CD8-positive, alpha-beta memory T cell (primary cell): ENCODE measurements at regions not wholly inside any gene's neighbourhood (a gene's known extent, or its start where the extent isn't known, plus 50 kb on each side); places are given as distances from the start of the nearest gene placed in this dataset.

ENCODE experiments used
- CTCF ChIA-PET: fragments of 350-600 bp; sonication (Branson Sonifier 250); formaldehyde crosslinking; loops from one replicate; lab custom pipeline; 2021; ENCODE audit warnings: antibody characterized with exemption; lab: Charles Lee
- POLR2A ChIA-PET: fragments of 350-600 bp; sonication (Branson Sonifier 250); formaldehyde crosslinking; loops from one replicate; lab custom pipeline; 2021; ENCODE audit warnings: antibody characterized with exemption; lab: Charles Lee
- DNase-seq, 5 donors: peaks; one replicate each; pipeline versions ENCODE4 v3.0.0 to v3.0.0-alpha.2; 2020 to 2022; ENCODE audit warnings: mixed read lengths in 1 of 5
- H3K27ac ChIP-seq: one replicate; pipeline ENCODE4 v1.7.0; 2013; ENCODE audit warnings: low read depth, mild to moderate bottlenecking, low read length, moderate library complexity
- H3K27me3 ChIP-seq: 2 replicates; pipeline ENCODE4 v1.7.0; 2013; ENCODE audit warnings: low read length, mild to moderate bottlenecking; ENCODE audit not compliant: insufficient read depth, poor library complexity, severe bottlenecking
- H3K36me3 ChIP-seq: 2 replicates; pipeline ENCODE4 v1.7.0; 2013; ENCODE audit warnings: mild to moderate bottlenecking, low read length, moderate library complexity; ENCODE audit not compliant: insufficient read depth
- H3K4me1 ChIP-seq: 2 replicates; pipeline ENCODE4 v1.7.0; 2013; ENCODE audit warnings: mild to moderate bottlenecking, low read length, moderate library complexity; ENCODE audit not compliant: insufficient read depth
- H3K4me3 ChIP-seq: 2 replicates; pipeline ENCODE4 v1.7.0; 2013; ENCODE audit warnings: mild to moderate bottlenecking, low read length
- H3K9me3 ChIP-seq: 2 replicates; pipeline ENCODE4 v1.7.0; 2013; ENCODE audit warnings: mild to moderate bottlenecking, low read length
- H3K27ac Mint-ChIP-seq, 8 donors: one replicate each; pipeline ENCODE4 v1.8.0; 2020 to 2021; ENCODE audit warnings: mixed read lengths in 8 of 8, mild to moderate bottlenecking in 6 of 8, inconsistent platforms in 3 of 8, moderate library complexity in 3 of 8
- H3K27me3 Mint-ChIP-seq, 2 donors: one replicate each; pipeline ENCODE4 v1.8.0; 2020 to 2021; ENCODE audit warnings: mixed read lengths in 2 of 2, mild to moderate bottlenecking in 1 of 2, moderate library complexity in 1 of 2
- H3K36me3 Mint-ChIP-seq, 3 donors: one replicate each; pipeline ENCODE4 v1.8.0; 2020 to 2021; ENCODE audit warnings: mixed read lengths in 3 of 3, inconsistent platforms in 1 of 3, mild to moderate bottlenecking in 1 of 3
- H3K4me1 Mint-ChIP-seq, 3 donors: one replicate each; pipeline ENCODE4 v1.8.0; 2020 to 2021; ENCODE audit warnings: mixed read lengths in 3 of 3, inconsistent platforms in 1 of 3, mild to moderate bottlenecking in 1 of 3
- H3K4me3 Mint-ChIP-seq, 7 donors: one replicate each; pipeline ENCODE4 v1.8.0; 2020 to 2021; ENCODE audit warnings: mixed read lengths in 7 of 7, mild to moderate bottlenecking in 6 of 7, moderate library complexity in 4 of 7, inconsistent platforms in 2 of 7
- H3K9me3 Mint-ChIP-seq, 5 donors: one replicate each; pipeline ENCODE4 v1.8.0; 2020 to 2022; ENCODE audit warnings: mixed read lengths in 5 of 5, mild to moderate bottlenecking in 3 of 5, moderate library complexity in 2 of 5, inconsistent platforms in 1 of 5

DNA sequence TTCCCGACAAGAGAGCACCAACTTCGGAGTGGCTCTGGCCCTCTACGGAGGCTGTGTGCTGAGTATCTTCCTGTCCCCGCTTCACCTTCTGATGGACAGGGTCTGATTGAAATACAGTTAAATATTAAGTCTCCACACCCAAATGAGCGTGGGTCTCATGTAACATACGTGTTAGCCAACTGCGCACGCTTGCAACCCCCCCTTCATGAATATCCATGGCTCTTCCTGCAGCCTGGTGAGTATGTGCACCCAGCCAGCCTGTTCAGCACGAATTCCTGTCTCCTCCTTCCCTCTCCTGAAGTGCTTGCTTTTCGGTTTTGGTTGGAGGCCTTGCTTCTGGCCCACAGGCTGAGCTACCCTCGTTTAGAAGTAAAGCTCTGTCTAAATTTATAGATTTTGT, 102.9 kb upstream of the FRMD1 start:
- Mint-ChIP-seq H3K4me1 (no peaks in the 10 kb centered on the region), H3K36me3 (no peaks in the 10 kb centered on the region), H3K27ac (no peak overlapping the region), H3K4me3 (no peak overlapping the region), H3K9me3 (peaks cover 0 to 3% (median 0%) of the 10 kb centered on the region in 5 donors), H3K27me3 (peaks cover 8 to 9% of the 10 kb centered on the region in 2 donors)
- Histone ChIP-seq H3K4me1 (no peaks in the 10 kb centered on the region), H3K36me3 (no peaks in the 10 kb centered on the region), H3K9me3 (no peaks in the 10 kb centered on the region), H3K27ac (no peak overlapping the region), H3K27me3 (peaks cover 3% of the 10 kb centered on the region), H3K4me3 (no peak overlapping the region)
- ChIA-PET POLR2A (no interaction called here), CTCF (no interaction called here)
- DNase-seq: no peak

DNA sequence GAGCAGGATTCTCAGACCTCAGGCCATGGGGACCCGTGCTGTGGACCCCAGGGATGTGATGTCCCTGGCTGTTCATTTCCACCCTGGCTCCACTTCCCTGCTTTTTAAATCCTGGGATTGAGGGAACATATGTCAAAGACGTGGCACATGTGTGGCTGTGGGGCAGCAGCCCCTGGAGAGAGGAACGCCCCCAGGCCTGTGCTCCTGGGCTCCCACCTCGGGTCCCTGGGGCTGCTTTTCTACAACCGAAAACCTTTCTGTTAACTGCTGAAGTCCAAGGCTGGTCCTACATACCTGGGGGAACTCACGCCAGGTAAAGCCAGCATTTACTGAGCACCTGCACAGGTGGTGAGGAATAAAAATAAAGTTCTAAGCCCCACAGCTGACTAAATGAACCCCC, 102.3 kb upstream of the FRMD1 start:
- Histone ChIP-seq H3K4me1 (no peaks in the 10 kb centered on the region), H3K27me3 (peaks cover 3% of the 10 kb centered on the region), H3K36me3 (no peaks in the 10 kb centered on the region), H3K4me3 (no peak overlapping the region), H3K9me3 (no peaks in the 10 kb centered on the region), H3K27ac (no peak overlapping the region)
- no peak for DNase-seq
- Mint-ChIP-seq H3K27me3 (peaks cover 9% of the 10 kb centered on the region in 2 donors), H3K36me3 (no peaks in the 10 kb centered on the region), H3K9me3 (peaks cover 0 to 3% (median 0%) of the 10 kb centered on the region in 5 donors), H3K27ac (no peak overlapping the region), H3K4me3 (no peak overlapping the region), H3K4me1 (no peaks in the 10 kb centered on the region)
- POLR2A ChIA-PET: no interaction called here
- CTCF ChIA-PET: no interaction called here

DNA sequence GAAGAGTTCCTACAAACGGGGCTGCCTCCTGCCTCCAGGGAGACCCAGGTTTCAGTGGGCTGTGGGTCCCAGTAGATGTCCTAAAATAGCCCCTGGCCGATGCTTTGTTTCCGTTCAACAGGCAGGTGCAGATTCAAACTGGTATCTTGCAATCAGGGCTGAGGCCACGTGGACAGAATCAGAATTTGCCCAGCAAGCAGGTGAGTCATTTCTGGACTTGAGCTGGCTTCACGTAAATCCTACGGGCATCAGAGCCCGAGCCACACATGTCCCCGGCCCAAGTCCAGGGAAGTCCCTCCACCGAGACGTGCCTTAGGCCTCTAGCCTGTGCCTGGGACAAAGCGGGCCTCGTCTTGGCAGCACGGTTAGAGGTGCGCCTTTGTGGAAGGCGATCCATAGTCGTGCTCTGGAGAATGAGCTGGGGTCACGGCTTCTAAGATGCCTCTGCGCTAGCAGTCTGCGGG, 101.6 kb upstream of the FRMD1 start:
- H3K4me3 Mint-ChIP-seq: no peak overlapping the region
- Histone ChIP-seq H3K4me1 (no peaks in the 10 kb centered on the region), H3K36me3 (no peaks in the 10 kb centered on the region), H3K27me3 (peaks cover 3% of the 10 kb centered on the region), H3K4me3 (no peak overlapping the region), H3K9me3 (no peaks in the 10 kb centered on the region), H3K27ac (no peak overlapping the region)
- POLR2A ChIA-PET: no interaction called here
- H3K4me1 Mint-ChIP-seq: no peaks in the 10 kb centered on the region
- CTCF ChIA-PET: no interaction called here
- no peak for DNase-seq
- peaks cover 0 to 3% (median 0%) of the 10 kb centered on the region in 5 donors for H3K9me3 Mint-ChIP-seq
- H3K27ac Mint-ChIP-seq: no peak overlapping the region
- peaks cover 9% of the 10 kb centered on the region in 2 donors for H3K27me3 Mint-ChIP-seq
- H3K36me3 Mint-ChIP-seq: no peaks in the 10 kb centered on the region

DNA sequence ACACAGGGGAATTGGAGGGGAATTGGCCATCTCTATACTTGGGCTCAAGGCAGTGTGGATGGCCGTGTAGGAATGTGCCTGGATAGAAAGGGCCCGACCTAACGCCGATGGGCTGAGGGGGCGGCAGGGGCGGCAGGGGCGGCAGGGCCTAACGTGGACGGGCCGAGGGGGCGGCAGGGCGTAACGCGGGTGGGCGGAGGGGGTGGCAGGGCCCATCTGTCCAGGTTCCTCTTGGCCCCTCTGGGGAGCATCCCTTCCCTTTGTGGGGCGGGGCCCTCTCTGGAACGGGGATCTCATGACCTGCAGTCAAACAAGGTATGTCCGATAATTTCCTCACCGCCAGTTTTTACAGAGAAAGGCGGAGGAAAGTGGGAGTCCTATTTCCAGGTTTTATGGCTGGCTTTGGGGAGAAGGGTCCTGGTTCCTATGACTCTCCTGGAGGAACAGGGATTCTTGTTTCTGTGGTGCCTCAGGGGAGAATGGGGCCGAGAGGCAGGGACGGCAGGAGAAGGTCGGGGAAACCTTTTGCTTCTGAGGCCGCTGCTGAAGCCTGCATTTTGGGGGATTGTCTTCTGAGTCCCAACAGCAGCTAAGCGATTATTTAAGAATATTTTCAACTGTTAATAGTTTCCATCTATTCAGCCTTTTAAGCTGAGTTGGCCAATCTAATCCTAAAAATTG, 100.8 kb upstream of the FRMD1 start:
- Mint-ChIP-seq H3K4me3 (no peak overlapping the region), H3K9me3 (peaks cover 0 to 3% (median 0%) of the 10 kb centered on the region in 5 donors), H3K27me3 (peaks cover 9% of the 10 kb centered on the region in 2 donors), H3K4me1 (no peaks in the 10 kb centered on the region), H3K27ac (no peak overlapping the region), H3K36me3 (no peaks in the 10 kb centered on the region)
- Histone ChIP-seq H3K9me3 (no peaks in the 10 kb centered on the region), H3K27ac (no peak overlapping the region), H3K4me1 (no peaks in the 10 kb centered on the region), H3K36me3 (no peaks in the 10 kb centered on the region), H3K4me3 (no peak overlapping the region), H3K27me3 (peaks cover 3% of the 10 kb centered on the region)
- no peak for DNase-seq
- ChIA-PET POLR2A (no interaction called here), CTCF (no interaction called here)

DNA sequence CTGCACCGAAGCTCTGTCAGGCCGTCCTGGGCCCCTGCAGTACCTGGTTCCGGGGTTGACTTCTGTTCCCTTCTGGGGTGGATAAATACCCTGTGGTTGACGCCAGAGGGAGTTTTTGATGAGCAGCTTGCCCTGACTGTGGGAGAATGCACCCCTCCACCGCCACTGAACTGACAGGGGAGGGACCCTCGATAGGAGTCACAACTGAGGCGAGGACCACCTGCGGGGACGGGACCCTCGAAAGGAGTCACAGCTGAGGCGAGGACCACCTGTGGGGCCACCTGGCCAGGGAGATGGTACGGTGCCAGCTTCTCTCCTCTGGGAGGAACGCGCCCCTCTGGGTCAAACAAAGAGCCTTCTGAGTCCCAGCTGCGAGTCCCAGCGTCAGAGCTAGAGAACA, 100.1 kb upstream of the FRMD1 start:
- POLR2A ChIA-PET: no interaction called here

DNA sequence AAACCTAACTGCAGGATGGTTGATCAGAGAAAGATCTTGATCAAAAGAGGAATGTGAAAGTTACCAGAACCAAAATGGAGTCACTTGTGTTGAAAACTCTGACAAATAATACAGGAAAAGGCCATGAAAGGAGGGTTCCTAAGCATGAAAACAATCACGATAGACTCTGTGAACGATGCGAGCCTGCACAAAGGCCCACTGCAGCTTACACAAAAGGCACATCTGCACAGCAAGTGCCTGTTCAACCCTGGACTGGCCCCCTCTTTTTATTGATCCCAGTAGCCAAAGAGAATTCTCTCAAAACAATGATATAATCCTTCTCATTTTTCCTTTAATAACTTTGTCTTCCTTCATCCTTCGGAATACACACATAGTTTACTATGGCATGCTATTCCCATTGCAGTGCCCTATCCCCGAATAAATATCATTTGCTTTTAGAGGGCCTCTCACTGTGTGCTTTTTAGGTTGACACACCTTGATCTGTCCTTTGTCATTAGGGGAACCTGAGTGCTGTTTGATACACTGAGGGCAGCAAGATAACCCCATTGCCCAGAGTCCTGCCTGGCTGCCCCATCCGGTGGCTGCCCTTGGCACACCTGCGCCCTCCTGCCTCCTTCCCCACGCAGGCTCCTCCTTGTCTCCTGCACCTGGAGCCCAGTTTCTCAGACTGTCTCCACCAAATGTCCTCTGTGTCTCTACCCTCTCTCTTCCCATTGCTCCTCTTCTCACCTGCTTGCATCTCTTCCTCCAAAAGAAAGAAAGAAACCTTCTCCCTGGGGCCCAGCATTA, 98.3 kb upstream of the FRMD1 start:
- no peak overlapping the region for H3K4me3 Mint-ChIP-seq
- Histone ChIP-seq H3K4me3 (no peak overlapping the region), H3K9me3 (no peaks in the 10 kb centered on the region), H3K36me3 (no peaks in the 10 kb centered on the region), H3K27me3 (no peaks in the 10 kb centered on the region), H3K4me1 (no peaks in the 10 kb centered on the region), H3K27ac (no peak overlapping the region)
- H3K4me1 Mint-ChIP-seq: no peaks in the 10 kb centered on the region
- DNase-seq: no peak
- peaks cover 6 to 9% of the 10 kb centered on the region in 2 donors for H3K27me3 Mint-ChIP-seq
- POLR2A ChIA-PET: no interaction called here
- CTCF ChIA-PET: no interaction called here
- H3K27ac Mint-ChIP-seq: no peak overlapping the region
- H3K36me3 Mint-ChIP-seq: no peaks in the 10 kb centered on the region
- H3K9me3 Mint-ChIP-seq: peaks cover 0 to 3% (median 0%) of the 10 kb centered on the region in 5 donors

More for the DNA sequence above, 100.1 kb upstream of the FRMD1 start:
- Histone ChIP-seq H3K9me3 (no peaks in the 10 kb centered on the region), H3K4me1 (no peaks in the 10 kb centered on the region), H3K4me3 (no peak overlapping the region), H3K27ac (no peak overlapping the region), H3K36me3 (no peaks in the 10 kb centered on the region), H3K27me3 (peaks cover 3% of the 10 kb centered on the region)
- no peaks in the 10 kb centered on the region for H3K4me1 Mint-ChIP-seq
- H3K36me3 Mint-ChIP-seq: no peaks in the 10 kb centered on the region
- no peak overlapping the region for H3K4me3 Mint-ChIP-seq
- CTCF ChIA-PET: no interaction called here
- peaks cover 6 to 9% of the 10 kb centered on the region in 2 donors for H3K27me3 Mint-ChIP-seq
- peaks cover 0 to 3% (median 0%) of the 10 kb centered on the region in 5 donors for H3K9me3 Mint-ChIP-seq
- no peak for DNase-seq
- no peak overlapping the region for H3K27ac Mint-ChIP-seq

DNA sequence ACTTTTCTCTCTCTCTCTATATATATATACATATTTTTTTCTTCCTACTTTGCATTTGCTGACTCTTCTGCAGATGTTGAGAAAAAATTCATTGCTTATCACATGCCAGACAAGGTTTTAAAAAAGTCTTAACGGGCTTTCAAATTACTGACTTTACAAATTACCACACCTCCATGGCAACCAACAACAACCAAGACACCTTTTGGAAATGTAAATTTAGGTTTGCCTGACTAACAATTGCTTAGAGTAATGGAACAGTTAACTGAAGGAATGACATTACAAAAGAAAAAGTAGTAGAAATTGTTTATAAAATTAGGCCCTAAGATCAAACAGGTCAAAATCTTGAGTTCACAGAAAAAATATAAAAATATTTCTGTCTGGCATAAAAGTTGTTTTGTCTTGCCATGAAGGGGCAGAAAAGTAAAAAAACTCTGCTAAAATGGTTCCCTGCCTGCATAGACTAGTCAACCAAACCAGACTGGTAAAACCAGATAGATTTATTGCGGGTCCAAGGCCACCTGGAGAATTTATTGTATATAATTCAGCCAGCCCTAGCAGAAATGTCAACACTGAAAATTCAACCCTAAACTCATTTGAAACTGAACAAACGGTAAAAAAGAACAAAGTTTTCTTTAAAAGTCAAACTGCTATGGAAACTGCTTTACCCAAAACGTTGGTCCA, 92.8 kb upstream of the FRMD1 start:
- POLR2A ChIA-PET: no interaction called here
- peaks cover 0 to under 1% of the 10 kb centered on the region in 2 donors for H3K27me3 Mint-ChIP-seq

More for the DNA sequence above, 92.8 kb upstream of the FRMD1 start:
- H3K4me1 ChIP-seq: no peaks in the 10 kb centered on the region
- no peak for DNase-seq
- H3K4me3 Mint-ChIP-seq: no peak overlapping the region
- no peaks in the 10 kb centered on the region for H3K36me3 ChIP-seq
- H3K27me3 ChIP-seq: no peaks in the 10 kb centered on the region
- no peak overlapping the region for H3K27ac Mint-ChIP-seq
- no peaks in the 10 kb centered on the region for H3K36me3 Mint-ChIP-seq
- H3K4me3 ChIP-seq: no peak overlapping the region
- CTCF ChIA-PET: no interaction called here
- H3K9me3 ChIP-seq: no peaks in the 10 kb centered on the region
- no peak overlapping the region for H3K27ac ChIP-seq
- H3K9me3 Mint-ChIP-seq: peaks cover 0 to 1% (median 0%) of the 10 kb centered on the region in 5 donors
- H3K4me1 Mint-ChIP-seq: peaks cover 0 to 9% (median 0%) of the 10 kb centered on the region in 3 donors
